K562 (cell line): ENCODE measurements at regions not wholly inside any gene's neighbourhood (a gene's known extent, or its start where the extent isn't known, plus 50 kb on each side); places are given as distances from the start of the nearest gene placed in this dataset.

Experiments
- ATAC-seq: fragments of 200-7000 bp; cut with Tn5 transposase; 3 replicates; pipeline ENCODE4 v1.9.1; 2020; ENCODE audit warnings: moderate library complexity
- BruUV-seq: library from RNA; stranded (reverse); fragments of 400-500 nt; replicated peaks from 2 replicates; lab custom pipeline; 2021; lab: Mats Ljungman, UMichigan
- CTCF ChIA-PET: fragments of 300-600 bp; formaldehyde crosslinking; extraction: SDS; loops from one replicate; lab custom pipeline; 2021; ENCODE audit warnings: low intra/inter-chr PET ratio; lab: Yijun Ruan, JAX
- POLR2A ChIA-PET: fragments of 300-600, 350-650 bp; sonication (Branson Sonifier 250); formaldehyde crosslinking; extraction: SDS; loops from one replicate; lab custom pipeline; 2021; ENCODE audit warnings: antibody characterized with exemption, inconsistent platforms; lab: Yijun Ruan, JAX
- DNase-seq, 4 experiments: peaks; one replicate each; pipeline versions ENCODE4 v3.0.0 to v3.0.0-alpha.2; 2011 to 2018; ENCODE audit warnings: low spot score in 3 of 4, mixed read lengths in 3 of 4; ENCODE audit errors: extremely low read depth in 1 of 4
- FAIRE-seq: peaks from 2 replicates; lab custom pipeline; 2011; peaks lifted over from hg19 to GRCh38; lab: Jason Lieb, UNC
- H2AFZ ChIP-seq: 2 replicates; pipeline ENCODE4 v1.6.0; 2011; ENCODE audit warnings: low read depth, low read length, control low read depth, inconsistent platforms
- H3K27ac ChIP-seq: fragments of 200-600 bp; 3 replicates; pipeline ENCODE4 v1.8.0; 2011; ENCODE audit warnings: low read depth, mild to moderate bottlenecking, control low read depth, inconsistent platforms, low read length, moderate library complexity, mixed read lengths; ENCODE audit errors: extremely low read depth
- H3K27me3 ChIP-seq, 2 experiments: fragments of 300-600 bp in 1 of 2; 2 replicates in 1 of 2; 3 replicates in 1 of 2; pipeline versions ENCODE4 v1.6.0 to v1.8.0; 2011; ENCODE audit warnings: inconsistent platforms in 2 of 2, low read length in 2 of 2, mild to moderate bottlenecking in 1 of 2, mixed read lengths in 1 of 2, moderate library complexity in 1 of 2; ENCODE audit not compliant: control insufficient read depth in 2 of 2, insufficient read depth in 2 of 2
- H3K36me3 ChIP-seq: fragments of 300-600 bp; 3 replicates; pipeline ENCODE4 v1.8.0; 2011; ENCODE audit warnings: mild to moderate bottlenecking, low read length, inconsistent platforms; ENCODE audit not compliant: control insufficient read depth, insufficient read depth
- H3K4me1 ChIP-seq, 2 experiments: fragments of 200-600 bp in 1 of 2; replicated peaks in 1 of 2; 2 replicates in 1 of 2; 3 replicates in 1 of 2; pipeline versions ENCODE4 v1.5.1 to v1.8.0; 2011; ENCODE audit warnings: inconsistent platforms in 2 of 2, low read length in 2 of 2, mild to moderate bottlenecking in 1 of 2, mixed read lengths in 1 of 2, moderate library complexity in 1 of 2; ENCODE audit not compliant: control insufficient read depth in 2 of 2, insufficient read depth in 2 of 2
- H3K4me2 ChIP-seq: 2 replicates; pipeline ENCODE4 v1.6.1; 2011; ENCODE audit warnings: low read length, control low read depth, inconsistent platforms, mixed read lengths; ENCODE audit not compliant: insufficient read depth
- H3K4me3 ChIP-seq: fragments of 200-600 bp; sonication (generic), shearing (Covaris generic); 2 replicates; pipeline ENCODE4 v1.5.1; 2016; ENCODE audit warnings: control low read depth, inconsistent platforms
- H3K79me2 ChIP-seq: fragments of 200-600 bp; 3 replicates; pipeline ENCODE4 v1.8.0; 2011; ENCODE audit warnings: low read length, inconsistent platforms; ENCODE audit not compliant: control insufficient read depth, insufficient read depth
- H3K9ac ChIP-seq, 2 experiments: 2 replicates each; pipeline versions ENCODE4 v1.6.0 to v1.6.1; 2011; ENCODE audit warnings: low read depth in 2 of 2, low read length in 2 of 2, control low read depth in 1 of 2, inconsistent platforms in 1 of 2, mild to moderate bottlenecking in 1 of 2, mixed read lengths in 1 of 2; ENCODE audit not compliant: insufficient read depth in 1 of 2
- H3K9me1 ChIP-seq: one replicate; pipeline ENCODE4 v1.6.0; 2011; ENCODE audit warnings: inconsistent platforms, mild to moderate bottlenecking, low read length, moderate library complexity; ENCODE audit not compliant: control insufficient read depth, insufficient read depth
- H3K9me3 ChIP-seq: replicated peaks from 2 replicates; pipeline ENCODE4 v1.5.1; 2011; ENCODE audit warnings: low read depth, low read length, inconsistent platforms; ENCODE audit not compliant: control insufficient read depth, insufficient read depth
- H4K20me1 ChIP-seq: replicated peaks from 2 replicates; pipeline ENCODE4 v1.6.1; 2011; ENCODE audit warnings: low read length, inconsistent platforms, mixed read lengths; ENCODE audit not compliant: control insufficient read depth, insufficient read depth
- CAMTA2 ChIP-seq: fragments of 250-450 bp; sonication (Bioruptor Pico); conservative IDR thresholded peaks from 2 replicates; pipeline ENCODE4 v1.5.1; 2022
- CHCHD3 ChIP-seq: fragments of 250-450 bp; sonication (Bioruptor Pico); IDR thresholded peaks from 2 replicates; pipeline ENCODE4 v2.1.2; 2022; ENCODE audit warnings: mild to moderate bottlenecking
- ELF4 ChIP-seq: fragments of 450-650 bp; formaldehyde crosslinking; IDR thresholded peaks from 2 replicates; pipeline ENCODE4 v1.4.0; 2022; ENCODE audit warnings: missing genetic modification characterization
- MAFG ChIP-seq: fragments of 450-650 bp; conservative IDR thresholded peaks from 2 replicates; pipeline ENCODE4 v1.6.1; 2016; ENCODE audit warnings: missing genetic modification characterization, missing compliant biosample characterization
- MITF ChIP-seq: IDR thresholded peaks from 2 replicates; pipeline ENCODE4 v1.6.1; 2014; ENCODE audit warnings: antibody characterized with exemption
- NCOA2 ChIP-seq, 2 experiments: fragments of 450-650 bp; IDR thresholded peaks; 2 replicates each; pipeline ENCODE4 v1.6.1; 2018; ENCODE audit warnings: mild to moderate bottlenecking in 2 of 2, moderate library complexity in 1 of 2; ENCODE audit not compliant: partially characterized antibody in 2 of 2
- PRPF4 ChIP-seq: fragments of 200-400 bp; formaldehyde crosslinking; IDR thresholded peaks from one replicate; pipeline ENCODE4 v1.6.1; 2017; ENCODE audit warnings: low read length, low read depth, mild to moderate bottlenecking; ENCODE audit not compliant: insufficient read depth, poor library complexity, severe bottlenecking
- ZFP30 ChIP-seq: fragments of 250-450 bp; sonication (Bioruptor Pico); IDR thresholded peaks from 2 replicates; pipeline ENCODE4 v1.8.0; 2022; ENCODE audit warnings: moderate library complexity, mild to moderate bottlenecking, inconsistent platforms, borderline replicate concordance
- ZNF134 ChIP-seq: fragments of 250-450 bp; sonication (Bioruptor Pico); conservative IDR thresholded peaks from 2 replicates; pipeline ENCODE4 v1.4.0; 2020
- ZNF77 ChIP-seq: fragments of 250-450 bp; sonication (Bioruptor Pico); IDR thresholded peaks from 2 replicates; pipeline ENCODE4 v1.5.0; 2020
- WGBS: fragments of 100-300 bp; shearing (Covaris generic); methylation state at CpG from one replicate; pipeline ENCODE4 v1.1.6; 2016; ENCODE audit warnings: low coverage, mixed read lengths; ENCODE audit not compliant: insufficient coverage; ENCODE audit errors: missing lambda C conversion rate; 5-methylcytosine and 5-hydroxymethylcytosine counted together
- in situ Hi-C: fragments of 300-500 bp; cut with MboI; formaldehyde crosslinking; loops from 4 replicates; pipeline ENCODE4 v1.15.0; 2018; ENCODE audit warnings: inconsistent platforms, mixed read lengths
- intact Hi-C: fragments of 100-400 bp; cut with micrococcal nuclease; formaldehyde crosslinking; loops from 2 replicates; pipeline ENCODE4 v1.14.2; 2022
- TF ChIP-seq, protein P1 (sequence below): fragments of 250-450 bp; sonication (Bioruptor Pico); IDR thresholded peaks from 2 replicates; pipeline ENCODE4 v1.8.0; 2022; ENCODE audit warnings: inconsistent platforms, mild to moderate bottlenecking, moderate library complexity, borderline replicate concordance

- TF ChIP-seq NCOA2 (IDR thresholded peaks at IDR 0.05; ENCODE audit: partially characterized antibody in 2 of 2) (no peak), ZNF77 (CRISPR knock-in tag) (no peak), PRPF4 (no peak)
These were observed 621.8 kb upstream of the ZFHX3 start (continued) for GRCh38 chr16:73669535-73670274.

- Histone ChIP-seq H3K9me3 (no peaks in the 10 kb centered on the region), H3K4me1 (no peaks in the 10 kb centered on the region), H3K9ac (no peak overlapping the region), H3K27me3 (no peaks in the 10 kb centered on the region), H3K36me3 (no peaks in the 10 kb centered on the region), H3K4me2 (no peak overlapping the region), H3K79me2 (no peaks in the 10 kb centered on the region), H3K27ac (no peak overlapping the region), H3K9me1 (no peaks in the 10 kb centered on the region), H4K20me1 (no peaks in the 10 kb centered on the region), H2AFZ (no peak overlapping the region), H3K4me3 (no peak overlapping the region)
- CTCF ChIA-PET = no interaction called here
- no TSS peak for BruUV-seq
- POLR2A ChIA-PET = no interaction called here
- 0% methylated on average over 2 of the region's 2 CpGs for WGBS
- in situ Hi-C loops (no loop called here), intact Hi-C loops (no loop called here)
- no peak for DNase-seq
- ATAC-seq = no peak
- TF ChIP-seq ZFP30 (no peak), CAMTA2 (no peak), CHCHD3 (CRISPR knock-in tag) (no peak), ELF4 (CRISPR knock-in tag) (no peak), MITF (no peak), MAFG (tag) (no peak), ZNF134 (CRISPR knock-in tag) (no peak)
- TF ChIP-seq, protein P1, sequence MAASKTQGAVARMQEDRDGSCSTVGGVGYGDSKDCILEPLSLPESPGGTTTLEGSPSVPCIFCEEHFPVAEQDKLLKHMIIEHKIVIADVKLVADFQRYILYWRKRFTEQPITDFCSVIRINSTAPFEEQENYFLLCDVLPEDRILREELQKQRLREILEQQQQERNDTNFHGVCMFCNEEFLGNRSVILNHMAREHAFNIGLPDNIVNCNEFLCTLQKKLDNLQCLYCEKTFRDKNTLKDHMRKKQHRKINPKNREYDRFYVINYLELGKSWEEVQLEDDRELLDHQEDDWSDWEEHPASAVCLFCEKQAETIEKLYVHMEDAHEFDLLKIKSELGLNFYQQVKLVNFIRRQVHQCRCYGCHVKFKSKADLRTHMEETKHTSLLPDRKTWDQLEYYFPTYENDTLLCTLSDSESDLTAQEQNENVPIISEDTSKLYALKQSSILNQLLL (CRISPR knock-in tag) = no peak
- FAIRE-seq = no peak
These were observed 615.8 kb upstream of the ZFHX3 start for GRCh38 chr16:73663720-73664119.
